HG03457 (cell line): ENCODE measurements at regions not wholly inside any gene's neighbourhood (a gene's known extent, or its start where the extent isn't known, plus 50 kb on each side); places are given as distances from the start of the nearest gene placed in this dataset.
"Not testable (repeated sequence)": the region's sequence is repeated elsewhere in the genome, so short reads cannot be mapped to it uniquely, and the experiment has no call there.

Experiments used
- ATAC-seq: cut with Tn5 transposase; IDR thresholded peaks from one replicate; pipeline ENCODE4 v1.9.1; 2021; ENCODE audit warnings: moderate number of reproducible peaks; ENCODE audit not compliant: unreplicated experiment

- no peak for ATAC-seq
These were observed 603.5 kb upstream of the ADAMTS5 start for GRCh38 chr21:27570306-27570868.

- ATAC-seq: no peak
These were observed 602.9 kb upstream of the ADAMTS5 start for GRCh38 chr21:27569831-27570230.

GRCh38 chr21:27569091-27569490, 602.2 kb upstream of the ADAMTS5 start:
- no peak for ATAC-seq

- no peak for ATAC-seq
These were observed 600.5 kb upstream of the ADAMTS5 start for GRCh38 chr21:27567381-27567780.

- ATAC-seq: no peak
These were observed 599.6 kb upstream of the ADAMTS5 start for GRCh38 chr21:27566521-27566920.

GRCh38 chr21:27565364-27565763, 598.5 kb upstream of the ADAMTS5 start:
- no peak for ATAC-seq

GRCh38 chr21:27564684-27565301, 597.9 kb upstream of the ADAMTS5 start:
- no peak for ATAC-seq

GRCh38 chr21:27562303-27562702, 595.4 kb upstream of the ADAMTS5 start:
- no peak for ATAC-seq

- no peak for ATAC-seq
These were observed 594.2 kb upstream of the ADAMTS5 start for GRCh38 chr21:27561116-27561515.

GRCh38 chr21:27557356-27557755, 590.5 kb upstream of the ADAMTS5 start:
- ATAC-seq: no peak

- no peak for ATAC-seq
These were observed 589.1 kb upstream of the ADAMTS5 start for GRCh38 chr21:27555996-27556395.

GRCh38 chr21:27550287-27550686, 583.4 kb upstream of the ADAMTS5 start:
- no peak for ATAC-seq

GRCh38 chr21:27548486-27548885, 581.6 kb upstream of the ADAMTS5 start:
- no peak for ATAC-seq

GRCh38 chr21:27545754-27546349, 579.0 kb upstream of the ADAMTS5 start:
- no peak for ATAC-seq

GRCh38 chr21:27542126-27542525, 575.2 kb upstream of the ADAMTS5 start:
- ATAC-seq: not testable (repeated sequence)

GRCh38 chr21:27536319-27536718, 569.4 kb upstream of the ADAMTS5 start:
- no peak for ATAC-seq

- no peak for ATAC-seq
These were observed 568.3 kb upstream of the ADAMTS5 start for GRCh38 chr21:27535188-27535587.

- no peak for ATAC-seq
These were observed 567.3 kb upstream of the ADAMTS5 start for GRCh38 chr21:27534206-27534605.

- no peak for ATAC-seq
These were observed 565.2 kb upstream of the ADAMTS5 start for GRCh38 chr21:27532076-27532475.

GRCh38 chr21:27528697-27529096, 561.8 kb upstream of the ADAMTS5 start:
- ATAC-seq: no peak

GRCh38 chr21:27526451-27526850, 559.6 kb upstream of the ADAMTS5 start:
- no peak for ATAC-seq

- ATAC-seq: no peak
These were observed 558.9 kb upstream of the ADAMTS5 start for GRCh38 chr21:27525780-27526179.

GRCh38 chr21:27519361-27519760, 552.5 kb upstream of the ADAMTS5 start:
- ATAC-seq: no peak
